ENCODE measurements at regions not wholly inside any gene's neighbourhood (a gene's known extent, or its start where the extent isn't known, plus 50 kb on each side); places are given as distances from the start of the nearest gene placed in this dataset.

DNA sequence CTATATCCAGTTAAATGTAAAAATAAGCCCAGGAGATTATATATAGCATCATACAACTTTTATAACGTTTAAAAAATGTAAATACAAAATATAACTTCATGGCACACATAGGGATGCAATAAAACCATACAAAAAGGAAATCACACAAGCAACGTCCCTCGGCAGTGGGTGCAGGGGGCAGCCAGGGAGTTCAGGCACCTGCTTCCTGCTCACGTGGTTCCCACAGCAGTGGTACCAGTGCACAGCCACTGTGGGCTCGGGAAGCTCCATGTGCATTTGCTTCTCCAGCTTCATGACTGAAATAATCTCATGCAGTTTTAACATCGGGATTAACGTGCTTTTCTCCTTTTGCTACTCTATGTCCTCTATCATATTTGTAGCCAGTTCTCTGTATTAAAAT is 255.5 kb upstream of the CXCL12 start:
- Histone ChIP-seq H3K4me3 (no peak overlapping the region), H3K9me3 (no peaks in the 10 kb centered on the region), H3K4me1 (ENCODE audit: low read depth) (no peaks in the 10 kb centered on the region), H3K36me3 (ENCODE audit: low read depth) (no peaks in the 10 kb centered on the region)
- ATAC-seq (peak; percentile 28), DNase-seq (no peak)
- TF ChIP-seq CTCF (IDR thresholded peaks at IDR 0.05): no peak
- intact Hi-C loops (cut with DNase I, micrococcal nuclease): no loop called here

GRCh38 chr10:44647473-44647872 is 262.6 kb upstream of the CXCL12 start:
- intact Hi-C loops (cut with DNase I, micrococcal nuclease): no loop called here

GRCh38 chr10:44647877-44648542 is 263.1 kb upstream of the CXCL12 start:
- intact Hi-C loops (cut with DNase I, micrococcal nuclease): no loop called here
- ATAC-seq (no peak), DNase-seq (peak in 1 of 3 donors; percentile 25)
- no peaks in the 10 kb centered on the region for H3K4me1 ChIP-seq (ENCODE audit: low read depth)
- no peaks in the 10 kb centered on the region for H3K36me3 ChIP-seq (ENCODE audit: low read depth)
- no peak for TF ChIP-seq CTCF (IDR thresholded peaks at IDR 0.05)
- no peak overlapping the region for H3K4me3 ChIP-seq
- no peaks in the 10 kb centered on the region for H3K9me3 ChIP-seq

More at GRCh38 chr10:44647473-44647872, 262.6 kb upstream of the CXCL12 start:
- no peak for TF ChIP-seq CTCF (IDR thresholded peaks at IDR 0.05)
- no peaks in the 10 kb centered on the region for H3K9me3 ChIP-seq
- no peaks in the 10 kb centered on the region for H3K36me3 ChIP-seq (ENCODE audit: low read depth)
- no peak overlapping the region for H3K4me3 ChIP-seq
- DNase-seq (no peak), ATAC-seq (no peak)
- H3K4me1 ChIP-seq (ENCODE audit: low read depth): no peaks in the 10 kb centered on the region

GRCh38 chr10:44650691-44651661 is 260.2 kb upstream of the TMEM72 start:
- Histone ChIP-seq H3K4me1 (ENCODE audit: low read depth) (no peaks in the 10 kb centered on the region), H3K4me3 (no peak overlapping the region), H3K9me3 (no peaks in the 10 kb centered on the region), H3K36me3 (ENCODE audit: low read depth) (no peaks in the 10 kb centered on the region)
- DNase-seq (no peak), ATAC-seq (no peak)
- no peak for TF ChIP-seq CTCF (IDR thresholded peaks at IDR 0.05)
- intact Hi-C loops (cut with DNase I, micrococcal nuclease): no loop called here

- H3K9me3 ChIP-seq: no peaks in the 10 kb centered on the region
- no peak for TF ChIP-seq CTCF (IDR thresholded peaks at IDR 0.05)
- H3K36me3 ChIP-seq (ENCODE audit: low read depth): no peaks in the 10 kb centered on the region
- no peak overlapping the region for H3K4me3 ChIP-seq
- DNase-seq (peak; percentile 31 to 54 (median 47)), ATAC-seq (peak; percentile 30)
- no peaks in the 10 kb centered on the region for H3K4me1 ChIP-seq (ENCODE audit: low read depth)
- intact Hi-C loops (cut with DNase I, micrococcal nuclease): no loop called here
Measured at GRCh38 chr10:44651834-44652233, 259.3 kb upstream of the TMEM72 start.

Data from mucosa of descending colon (tissue), 3 donors.